Progenitor cell of endocrine pancreas (in vitro differentiated cells): ENCODE measurements at regions not wholly inside any gene's neighbourhood (a gene's known extent, or its start where the extent isn't known, plus 50 kb on each side); places are given as distances from the start of the nearest gene placed in this dataset.

ENCODE experiments used
- DNase-seq: peaks from one replicate; pipeline ENCODE4 v3.0.0; 2021; ENCODE audit warnings: low spot score; ENCODE audit not compliant: unreplicated experiment
- H3K27ac Mint-ChIP-seq: 2 replicates; pipeline ENCODE4 v1.8.0; 2021; ENCODE audit warnings: mild to moderate bottlenecking, moderate library complexity, mixed read lengths
- H3K27me3 Mint-ChIP-seq: 2 replicates; pipeline ENCODE4 v1.8.0; 2021; ENCODE audit warnings: mixed read lengths
- H3K36me3 Mint-ChIP-seq: 2 replicates; pipeline ENCODE4 v1.8.0; 2022; ENCODE audit warnings: mixed read lengths; ENCODE audit not compliant: insufficient read depth
- H3K4me1 Mint-ChIP-seq: 2 replicates; pipeline ENCODE4 v1.8.0; 2021; ENCODE audit warnings: low read depth, mixed read lengths
- H3K4me3 Mint-ChIP-seq: 2 replicates; pipeline ENCODE4 v1.8.0; 2021; ENCODE audit warnings: low read depth, mild to moderate bottlenecking, moderate library complexity, mixed read lengths
- H3K9me3 Mint-ChIP-seq: 2 replicates; pipeline ENCODE4 v1.8.0; 2021; ENCODE audit warnings: low read depth, mixed read lengths
- CTCF ChIP-seq: fragments of 200-600 bp; sonication (generic); IDR thresholded peaks from one replicate; pipeline ENCODE4 v1.5.0; 2021; ENCODE audit warnings: antibody characterized with exemption, mild to moderate bottlenecking; ENCODE audit not compliant: unreplicated experiment

GRCh38 chr7:41375582-41375981 lies 327.3 kb downstream of the INHBA start:
- DNase-seq = no peak
- Mint-ChIP-seq H3K27ac (no peak overlapping the region), H3K4me3 (no peak overlapping the region), H3K4me1 (no peaks in the 10 kb centered on the region), H3K36me3 (no peaks in the 10 kb centered on the region), H3K9me3 (no peaks in the 10 kb centered on the region), H3K27me3 (no peaks in the 10 kb centered on the region)
- no peak for TF ChIP-seq CTCF

- no peaks in the 10 kb centered on the region for H3K9me3 Mint-ChIP-seq
- no peak overlapping the region for H3K4me3 Mint-ChIP-seq
- H3K4me1 Mint-ChIP-seq = no peaks in the 10 kb centered on the region
- no peak for DNase-seq
- H3K27me3 Mint-ChIP-seq = no peaks in the 10 kb centered on the region
- no peak for TF ChIP-seq CTCF
- no peaks in the 10 kb centered on the region for H3K36me3 Mint-ChIP-seq
- no peak overlapping the region for H3K27ac Mint-ChIP-seq
These were observed 328.6 kb downstream of the INHBA start for GRCh38 chr7:41374150-41374848.

- H3K27ac Mint-ChIP-seq = no peak overlapping the region
- peaks cover 10% of the 10 kb centered on the region for H3K9me3 Mint-ChIP-seq
- no peaks in the 10 kb centered on the region for H3K36me3 Mint-ChIP-seq
- H3K4me1 Mint-ChIP-seq = no peaks in the 10 kb centered on the region
- H3K27me3 Mint-ChIP-seq = no peaks in the 10 kb centered on the region
- no peak overlapping the region for H3K4me3 Mint-ChIP-seq
- no peak for TF ChIP-seq CTCF
- no peak for DNase-seq
These were observed 334.7 kb downstream of the INHBA start for GRCh38 chr7:41367967-41368882.

GRCh38 chr7:41351091-41351490 lies 351.8 kb downstream of the INHBA start:
- TF ChIP-seq CTCF = no peak
- no peak overlapping the region for H3K4me3 Mint-ChIP-seq
- no peaks in the 10 kb centered on the region for H3K36me3 Mint-ChIP-seq
- H3K27ac Mint-ChIP-seq = no peak overlapping the region
- H3K9me3 Mint-ChIP-seq = peaks cover 6% of the 10 kb centered on the region
- DNase-seq = no peak
- peaks cover 9% of the 10 kb centered on the region for H3K4me1 Mint-ChIP-seq
- H3K27me3 Mint-ChIP-seq = no peaks in the 10 kb centered on the region

- Mint-ChIP-seq H3K9me3 (peaks cover 3% of the 10 kb centered on the region), H3K4me3 (no peak overlapping the region), H3K27me3 (no peaks in the 10 kb centered on the region), H3K27ac (no peak overlapping the region), H3K4me1 (peaks cover 7% of the 10 kb centered on the region), H3K36me3 (no peaks in the 10 kb centered on the region)
- TF ChIP-seq CTCF = no peak
- no peak for DNase-seq
These were observed 356.0 kb downstream of the INHBA start for GRCh38 chr7:41346878-41347277.
